ENCODE measurements at regions not wholly inside any gene's neighbourhood (a gene's known extent, or its start where the extent isn't known, plus 50 kb on each side); places are given as distances from the start of the nearest gene placed in this dataset.

DNA sequence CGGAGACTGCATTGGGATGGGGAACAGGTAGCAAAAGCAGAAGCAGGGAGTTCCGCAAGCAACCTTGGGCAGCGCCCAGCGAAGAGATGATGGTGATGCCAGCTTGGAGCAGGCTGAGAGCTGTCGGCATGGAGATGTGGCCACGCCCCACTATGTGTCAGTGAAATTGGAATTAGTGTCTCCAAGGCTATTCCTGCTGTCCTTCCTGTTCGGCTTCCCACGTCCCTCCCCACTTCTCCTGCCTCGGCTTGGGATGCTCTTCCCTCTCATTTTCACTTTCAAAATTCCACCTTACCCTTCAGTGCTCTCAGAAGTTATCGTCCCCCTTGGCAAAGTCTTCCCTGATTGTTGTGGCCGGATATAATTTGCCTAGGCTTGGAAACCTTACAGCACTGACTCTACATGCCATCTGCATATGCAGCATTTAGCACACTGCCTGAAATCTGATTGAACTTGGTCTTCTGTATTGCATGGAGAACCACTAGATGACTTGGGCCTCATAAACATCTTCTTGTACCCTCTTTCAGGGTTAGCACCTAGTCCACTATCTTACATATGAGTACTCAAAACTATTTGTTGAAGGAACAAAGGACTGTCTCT, 270.7 kb upstream of the RUNX1 start:
- H3K4me1 Mint-ChIP-seq (ENCODE audit: low read depth): peaks cover 21% of the 10 kb centered on the region
- H3K27me3 Mint-ChIP-seq (ENCODE audit: low read depth): peaks cover 4% of the 10 kb centered on the region
- TF ChIP-seq, protein P1, sequence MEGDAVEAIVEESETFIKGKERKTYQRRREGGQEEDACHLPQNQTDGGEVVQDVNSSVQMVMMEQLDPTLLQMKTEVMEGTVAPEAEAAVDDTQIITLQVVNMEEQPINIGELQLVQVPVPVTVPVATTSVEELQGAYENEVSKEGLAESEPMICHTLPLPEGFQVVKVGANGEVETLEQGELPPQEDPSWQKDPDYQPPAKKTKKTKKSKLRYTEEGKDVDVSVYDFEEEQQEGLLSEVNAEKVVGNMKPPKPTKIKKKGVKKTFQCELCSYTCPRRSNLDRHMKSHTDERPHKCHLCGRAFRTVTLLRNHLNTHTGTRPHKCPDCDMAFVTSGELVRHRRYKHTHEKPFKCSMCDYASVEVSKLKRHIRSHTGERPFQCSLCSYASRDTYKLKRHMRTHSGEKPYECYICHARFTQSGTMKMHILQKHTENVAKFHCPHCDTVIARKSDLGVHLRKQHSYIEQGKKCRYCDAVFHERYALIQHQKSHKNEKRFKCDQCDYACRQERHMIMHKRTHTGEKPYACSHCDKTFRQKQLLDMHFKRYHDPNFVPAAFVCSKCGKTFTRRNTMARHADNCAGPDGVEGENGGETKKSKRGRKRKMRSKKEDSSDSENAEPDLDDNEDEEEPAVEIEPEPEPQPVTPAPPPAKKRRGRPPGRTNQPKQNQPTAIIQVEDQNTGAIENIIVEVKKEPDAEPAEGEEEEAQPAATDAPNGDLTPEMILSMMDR (IDR thresholded peaks at IDR 0.05): no peak
- no peaks in the 10 kb centered on the region for H3K36me3 Mint-ChIP-seq (ENCODE audit: low read depth)
- H3K4me3 Mint-ChIP-seq (ENCODE audit: unreplicated experiment): no peak overlapping the region
- no peak for DNase-seq (ENCODE audit: low spot score)
- H3K9me3 Mint-ChIP-seq (ENCODE audit: low read depth): no peaks in the 10 kb centered on the region
- no peak overlapping the region for H3K27ac Mint-ChIP-seq (ENCODE audit: unreplicated experiment)

DNA sequence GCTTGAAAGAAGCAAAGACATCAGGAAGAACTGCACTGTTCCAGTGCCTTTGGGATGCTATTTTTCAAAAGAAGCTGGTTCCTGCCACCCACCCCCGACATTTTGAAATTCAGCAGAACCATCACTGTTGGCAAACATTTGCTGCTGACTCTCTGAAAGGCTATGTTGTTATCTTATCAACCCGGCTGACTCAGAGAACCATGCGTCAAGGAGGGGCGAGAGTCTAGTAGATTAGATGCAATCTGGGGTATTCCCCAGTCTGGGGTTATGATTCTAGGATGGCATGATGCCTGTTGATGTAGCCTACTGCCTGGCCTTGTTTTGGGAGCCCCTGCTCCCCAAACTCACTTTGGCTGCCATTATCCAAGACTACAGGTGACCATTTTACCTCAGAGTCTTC, 267.8 kb upstream of the RUNX1 start:
- Mint-ChIP-seq H3K27me3 (ENCODE audit: low read depth) (peaks cover 4% of the 10 kb centered on the region), H3K4me1 (ENCODE audit: low read depth) (no peaks in the 10 kb centered on the region), H3K36me3 (ENCODE audit: low read depth) (no peaks in the 10 kb centered on the region), H3K27ac (ENCODE audit: unreplicated experiment) (no peak overlapping the region), H3K4me3 (ENCODE audit: unreplicated experiment) (no peak overlapping the region), H3K9me3 (ENCODE audit: low read depth) (no peaks in the 10 kb centered on the region)
- TF ChIP-seq, protein P1 (IDR thresholded peaks at IDR 0.05): no peak
- no peak for DNase-seq (ENCODE audit: low spot score)

DNA sequence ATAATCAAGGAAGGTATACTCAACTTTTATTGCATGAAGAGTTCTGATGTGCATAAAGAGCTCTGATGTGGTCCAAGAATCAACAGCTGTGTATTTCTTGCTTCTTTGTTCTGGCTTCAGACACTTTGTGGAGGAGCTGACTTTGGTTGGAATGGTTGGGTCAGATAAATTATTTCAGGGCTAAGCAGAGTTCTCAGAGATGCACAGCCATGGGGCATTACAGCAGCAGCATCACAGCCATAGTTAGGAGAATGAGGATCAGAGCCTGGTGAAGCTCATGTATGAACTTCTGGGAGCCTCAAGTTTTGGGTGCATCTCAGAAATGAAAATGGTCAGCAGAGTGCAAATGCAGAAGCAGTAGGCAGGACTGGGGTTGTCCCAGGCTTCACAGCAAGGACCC, 267.4 kb upstream of the RUNX1 start:
- Mint-ChIP-seq H3K27me3 (ENCODE audit: low read depth) (peaks cover 4% of the 10 kb centered on the region), H3K4me1 (ENCODE audit: low read depth) (no peaks in the 10 kb centered on the region), H3K27ac (ENCODE audit: unreplicated experiment) (no peak overlapping the region), H3K4me3 (ENCODE audit: unreplicated experiment) (no peak overlapping the region), H3K36me3 (ENCODE audit: low read depth) (no peaks in the 10 kb centered on the region), H3K9me3 (ENCODE audit: low read depth) (no peaks in the 10 kb centered on the region)
- no peak for DNase-seq (ENCODE audit: low spot score)
- TF ChIP-seq, protein P1 (IDR thresholded peaks at IDR 0.05): no peak

DNA sequence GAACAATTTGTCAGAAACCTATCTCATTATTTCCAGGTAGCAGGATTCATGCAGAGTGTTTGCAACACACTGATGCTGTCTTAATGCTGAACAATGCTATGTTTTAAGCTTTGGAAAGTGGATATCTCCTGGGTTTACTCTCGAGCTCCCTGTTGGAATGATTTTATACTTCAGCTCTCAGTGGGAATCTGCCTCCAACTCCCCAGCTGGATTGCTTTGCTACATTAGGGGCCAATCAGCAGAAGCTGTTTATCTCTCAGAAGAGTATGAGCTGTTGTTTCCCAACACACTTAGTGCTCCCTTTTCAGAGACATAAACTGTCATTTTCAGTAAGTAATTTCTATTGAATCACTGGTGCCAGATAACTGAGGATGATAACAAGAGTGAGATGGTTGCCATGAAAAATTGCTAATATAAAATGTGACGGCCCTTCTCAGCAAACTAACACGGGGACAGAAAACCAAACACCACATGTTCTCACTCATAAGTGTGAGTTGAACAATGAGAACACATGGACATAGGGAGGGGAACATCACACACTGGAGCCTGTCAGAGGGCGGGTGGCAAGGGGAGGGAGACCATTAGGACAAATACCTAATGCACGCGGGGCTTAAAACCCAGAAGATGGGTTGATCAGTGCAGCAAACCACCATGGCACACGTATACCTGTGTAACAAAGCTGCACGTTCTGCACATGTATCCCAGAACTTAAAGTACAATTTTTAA, 265.9 kb upstream of the RUNX1 start:
- H3K4me1 Mint-ChIP-seq (ENCODE audit: low read depth): no peaks in the 10 kb centered on the region
- DNase-seq (ENCODE audit: low spot score): no peak
- no peaks in the 10 kb centered on the region for H3K9me3 Mint-ChIP-seq (ENCODE audit: low read depth)

DNA sequence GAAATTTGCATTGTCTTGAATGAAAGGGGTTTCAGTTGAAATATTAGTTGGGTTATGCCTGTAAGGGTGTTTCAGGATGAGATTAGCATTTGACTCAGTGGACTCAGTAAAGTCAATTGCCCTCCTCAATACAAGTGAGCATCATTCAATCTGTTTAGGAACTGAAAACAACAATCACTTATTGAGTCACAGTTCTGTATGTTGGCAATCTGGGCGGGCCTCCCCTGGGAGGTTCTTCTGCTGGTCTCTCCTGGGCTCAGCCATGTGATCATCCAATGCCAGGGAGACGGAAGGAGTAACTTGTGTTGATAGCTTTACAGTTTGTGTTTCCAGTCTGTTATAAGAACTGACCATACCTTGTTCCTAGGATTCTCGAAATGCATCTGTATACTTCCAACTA, 262.9 kb upstream of the RUNX1 start:
- no peak for DNase-seq (ENCODE audit: low spot score)
- Mint-ChIP-seq H3K27me3 (ENCODE audit: low read depth) (peaks cover 4% of the 10 kb centered on the region), H3K4me1 (ENCODE audit: low read depth) (no peaks in the 10 kb centered on the region), H3K4me3 (ENCODE audit: unreplicated experiment) (no peak overlapping the region), H3K9me3 (ENCODE audit: low read depth) (no peaks in the 10 kb centered on the region), H3K36me3 (ENCODE audit: low read depth) (no peaks in the 10 kb centered on the region), H3K27ac (ENCODE audit: unreplicated experiment) (no peak overlapping the region)
- TF ChIP-seq, protein P1 (IDR thresholded peaks at IDR 0.05): no peak

More for the DNA sequence above, 265.9 kb upstream of the RUNX1 start:
- TF ChIP-seq, protein P1 (IDR thresholded peaks at IDR 0.05): no peak
- H3K4me3 Mint-ChIP-seq (ENCODE audit: unreplicated experiment): no peak overlapping the region
- no peak overlapping the region for H3K27ac Mint-ChIP-seq (ENCODE audit: unreplicated experiment)
- H3K27me3 Mint-ChIP-seq (ENCODE audit: low read depth): peaks cover 4% of the 10 kb centered on the region
- no peaks in the 10 kb centered on the region for H3K36me3 Mint-ChIP-seq (ENCODE audit: low read depth)
